Inflammatory macrophage (primary cell): ENCODE measurements at regions not wholly inside any gene's neighbourhood (a gene's known extent, or its start where the extent isn't known, plus 50 kb on each side); places are given as distances from the start of the nearest gene placed in this dataset.
"Not testable (repeated sequence)": the region's sequence is repeated elsewhere in the genome, so short reads cannot be mapped to it uniquely, and the experiment has no call there.

ENCODE experiments used
- DNase-seq, 2 donors: peaks; one replicate each; pipeline ENCODE4 v3.0.0-alpha.2; 2020 to 2022

- no peak for DNase-seq
Observed at GRCh38 chr2:7686016-7686385, 768.8 kb downstream of the RNF144A start.

GRCh38 chr2:7691961-7692656 lies 774.9 kb downstream of the RNF144A start:
- DNase-seq: no peak

- peak in 1 of 2 donors; percentile 40 for DNase-seq
Observed at GRCh38 chr2:7692657-7693161, 775.5 kb downstream of the RNF144A start.

- DNase-seq: no peak
Observed at GRCh38 chr2:7693246-7694075, 776.2 kb downstream of the RNF144A start.

GRCh38 chr2:7694076-7694985 lies 777.1 kb downstream of the RNF144A start:
- DNase-seq: no peak

GRCh38 chr2:7696556-7696955 lies 779.3 kb downstream of the RNF144A start:
- DNase-seq: not testable (repeated sequence)

GRCh38 chr2:7697052-7697451 lies 779.8 kb downstream of the RNF144A start:
- DNase-seq: no peak

GRCh38 chr2:7701791-7702190 lies 784.6 kb downstream of the RNF144A start:
- no peak for DNase-seq

GRCh38 chr2:7703048-7703447 lies 785.8 kb downstream of the RNF144A start:
- DNase-seq: no peak

GRCh38 chr2:7703543-7704144 lies 786.4 kb downstream of the RNF144A start:
- no peak for DNase-seq

GRCh38 chr2:7704296-7704865 lies 787.2 kb downstream of the RNF144A start:
- no peak for DNase-seq

- DNase-seq: no peak
Observed at GRCh38 chr2:7706791-7707190, 789.6 kb downstream of the RNF144A start.

- DNase-seq: no peak
Observed at GRCh38 chr2:7707723-7708122, 790.5 kb downstream of the RNF144A start.

GRCh38 chr2:7709907-7710306 lies 792.7 kb downstream of the RNF144A start:
- DNase-seq: no peak

- no peak for DNase-seq
Observed at GRCh38 chr2:7711167-7711566, 794.0 kb downstream of the RNF144A start.

- peak; percentile 55 to 60 for DNase-seq
Observed at GRCh38 chr2:7719876-7720275, 802.7 kb downstream of the RNF144A start.

- no peak for DNase-seq
Observed at GRCh38 chr2:7721413-7721995, 804.3 kb downstream of the RNF144A start.

- DNase-seq: no peak
Observed at GRCh38 chr2:7722212-7722910, 805.1 kb downstream of the RNF144A start.

- DNase-seq: no peak
Observed at GRCh38 chr2:7724336-7724735, 807.1 kb downstream of the RNF144A start.

- DNase-seq: peak in 1 of 2 donors; percentile 10
Observed at GRCh38 chr2:7725171-7725849, 808.1 kb downstream of the RNF144A start.
